GM10266 (cell line): ENCODE measurements at regions not wholly inside any gene's neighbourhood (a gene's known extent, or its start where the extent isn't known, plus 50 kb on each side); places are given as distances from the start of the nearest gene placed in this dataset.

Experiments used
- DNase-seq: peaks from one replicate; pipeline ENCODE4 v3.0.0; 2012; ENCODE audit errors: extremely low spot score
- TF ChIP-seq, protein P1 (sequence below): IDR thresholded peaks from 2 replicates; pipeline ENCODE4 v1.5.1; 2012; ENCODE audit warnings: mild to moderate bottlenecking, low read depth; ENCODE audit not compliant: control insufficient read depth, insufficient read depth; ENCODE audit errors: missing control alignments

DNA sequence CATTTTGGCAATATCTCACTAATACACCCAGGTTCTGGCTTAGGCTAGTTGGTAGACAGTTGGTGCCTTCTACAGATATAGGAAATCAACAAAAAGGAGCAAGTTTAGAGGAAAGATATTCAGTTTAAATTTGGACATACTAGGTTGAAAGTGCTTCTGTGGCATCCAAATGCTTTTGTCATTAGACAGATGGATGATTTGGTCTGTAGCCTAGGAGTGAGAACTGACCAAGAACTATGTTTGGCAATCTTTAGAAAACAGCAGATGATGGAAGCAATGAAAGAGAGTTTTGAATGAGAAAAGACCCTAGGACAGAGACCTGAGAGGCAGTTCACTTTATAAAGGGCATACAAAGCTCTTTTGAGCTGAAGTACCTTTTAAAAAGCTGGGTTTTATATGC, 201.3 kb upstream of the FSHR start:
- TF ChIP-seq, protein P1, sequence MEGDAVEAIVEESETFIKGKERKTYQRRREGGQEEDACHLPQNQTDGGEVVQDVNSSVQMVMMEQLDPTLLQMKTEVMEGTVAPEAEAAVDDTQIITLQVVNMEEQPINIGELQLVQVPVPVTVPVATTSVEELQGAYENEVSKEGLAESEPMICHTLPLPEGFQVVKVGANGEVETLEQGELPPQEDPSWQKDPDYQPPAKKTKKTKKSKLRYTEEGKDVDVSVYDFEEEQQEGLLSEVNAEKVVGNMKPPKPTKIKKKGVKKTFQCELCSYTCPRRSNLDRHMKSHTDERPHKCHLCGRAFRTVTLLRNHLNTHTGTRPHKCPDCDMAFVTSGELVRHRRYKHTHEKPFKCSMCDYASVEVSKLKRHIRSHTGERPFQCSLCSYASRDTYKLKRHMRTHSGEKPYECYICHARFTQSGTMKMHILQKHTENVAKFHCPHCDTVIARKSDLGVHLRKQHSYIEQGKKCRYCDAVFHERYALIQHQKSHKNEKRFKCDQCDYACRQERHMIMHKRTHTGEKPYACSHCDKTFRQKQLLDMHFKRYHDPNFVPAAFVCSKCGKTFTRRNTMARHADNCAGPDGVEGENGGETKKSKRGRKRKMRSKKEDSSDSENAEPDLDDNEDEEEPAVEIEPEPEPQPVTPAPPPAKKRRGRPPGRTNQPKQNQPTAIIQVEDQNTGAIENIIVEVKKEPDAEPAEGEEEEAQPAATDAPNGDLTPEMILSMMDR: no peak
- no peak for DNase-seq

DNA sequence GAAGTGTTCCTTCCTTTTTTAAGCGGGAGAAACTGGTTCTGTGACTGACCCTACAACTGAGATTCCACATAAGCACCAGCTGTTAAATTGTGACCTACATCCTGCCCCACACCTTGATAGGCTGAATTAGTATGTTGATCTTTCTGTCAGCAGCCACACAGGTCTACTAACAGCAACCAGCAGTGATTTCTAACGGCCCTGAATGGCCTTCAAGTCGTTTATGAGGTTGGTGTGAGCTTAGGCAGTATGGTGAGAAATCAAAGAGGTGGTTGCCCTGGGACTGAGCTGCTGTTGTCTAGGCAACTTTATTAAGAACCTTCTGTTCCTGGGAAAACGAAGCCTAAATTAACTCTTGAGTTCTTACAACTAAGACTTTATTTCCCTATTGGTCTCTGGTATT, 197.2 kb upstream of the FSHR start:
- TF ChIP-seq, protein P1: no peak
- no peak for DNase-seq

DNA sequence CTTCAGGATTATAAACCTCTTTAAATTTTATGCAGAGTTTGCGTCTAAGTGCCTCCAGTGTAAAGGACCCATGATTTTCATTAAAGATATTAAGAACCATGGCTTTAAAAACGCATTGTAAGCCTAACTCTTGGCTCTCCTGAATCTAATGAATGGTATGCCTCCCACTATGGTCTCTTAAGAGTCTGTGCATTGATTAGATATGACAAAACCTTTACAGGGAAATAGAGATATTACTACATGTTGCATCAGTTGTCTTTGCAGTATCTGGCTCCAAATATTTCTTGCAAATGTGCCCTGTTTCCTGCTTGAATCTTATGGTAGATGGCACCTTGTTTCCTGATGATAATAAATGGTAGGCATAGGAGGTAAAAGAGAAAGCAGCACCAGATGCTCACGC, 189.3 kb upstream of the FSHR start:
- no peak for DNase-seq
- TF ChIP-seq, protein P1: no peak

DNA sequence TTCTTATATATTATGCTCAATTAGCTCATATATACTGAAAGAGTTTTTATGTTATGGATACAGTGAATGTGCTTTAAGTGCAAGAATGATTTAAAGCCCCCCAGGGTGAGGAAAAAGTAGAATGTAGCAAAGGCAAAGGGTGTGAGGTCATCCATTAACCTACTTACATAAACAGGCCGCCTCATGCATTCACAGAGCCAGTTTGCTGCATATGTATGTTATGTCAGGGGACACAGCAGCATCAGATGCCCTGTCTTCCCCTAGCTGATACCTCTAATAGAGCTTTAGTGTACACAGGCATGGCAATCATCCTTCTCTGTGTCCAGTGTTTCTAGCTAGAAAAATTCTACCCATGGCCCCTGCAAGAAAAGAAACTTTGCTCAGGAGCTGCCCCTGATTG, 187.8 kb upstream of the FSHR start:
- no peak for DNase-seq
- TF ChIP-seq, protein P1: no peak

DNA sequence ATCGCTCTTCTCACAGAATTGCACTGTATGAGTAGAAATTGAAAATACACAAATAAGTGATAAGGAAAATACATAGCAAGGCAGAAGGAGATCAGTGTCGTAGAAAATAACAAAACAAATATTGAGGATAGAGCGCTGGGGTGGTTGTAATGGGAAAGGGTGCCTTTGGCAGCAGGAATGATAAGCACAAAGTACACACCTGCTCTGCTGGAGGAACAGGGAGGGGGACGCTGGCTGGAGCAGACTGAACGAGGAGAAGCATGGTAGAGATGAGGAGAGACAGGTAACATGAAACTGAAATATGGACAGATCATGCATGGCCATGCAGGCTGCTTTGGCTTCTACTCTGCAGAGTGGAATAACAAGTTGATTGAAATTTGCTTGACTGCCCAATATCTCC, 181.2 kb upstream of the FSHR start:
- TF ChIP-seq, protein P1: no peak
- DNase-seq: no peak

DNA sequence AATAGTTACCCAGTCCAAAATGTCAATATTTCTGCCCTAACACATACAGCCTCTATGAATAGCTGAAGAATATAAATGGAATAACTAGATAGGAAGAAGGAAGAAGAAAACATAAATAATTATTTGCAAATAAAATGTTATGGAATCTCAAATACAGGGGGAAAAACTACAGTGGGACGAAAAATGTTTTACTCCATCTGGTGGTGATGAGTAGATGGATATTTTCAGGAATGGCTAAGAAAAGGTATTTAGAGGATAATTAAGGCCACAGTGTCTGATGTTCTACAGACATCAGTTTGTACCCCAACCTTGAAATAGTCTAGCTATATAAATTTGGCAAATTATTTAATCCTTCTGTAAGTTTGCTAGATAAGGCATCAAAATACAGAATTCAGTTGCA, 178.1 kb upstream of the FSHR start:
- TF ChIP-seq, protein P1: no peak
- DNase-seq: no peak

DNA sequence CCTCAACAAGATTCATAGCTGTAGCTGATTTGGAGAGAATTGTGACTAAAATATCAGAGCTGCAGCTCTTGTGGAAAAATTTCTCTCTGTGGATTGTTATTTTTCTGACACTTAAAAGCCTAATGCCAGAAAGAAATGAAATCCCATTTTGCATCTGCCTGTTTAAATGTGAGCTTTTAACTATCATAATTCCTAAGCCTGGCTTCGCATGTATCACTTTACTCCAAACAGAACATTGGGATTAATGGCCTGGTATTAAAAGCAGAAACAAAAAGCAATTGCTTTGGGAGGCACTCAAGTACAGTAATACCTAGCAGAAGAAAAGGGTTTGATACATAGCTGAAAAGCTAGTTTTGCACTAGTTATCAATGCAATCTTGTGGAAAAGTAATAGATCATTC, 164.2 kb upstream of the FSHR start:
- TF ChIP-seq, protein P1: no peak
- DNase-seq: no peak
